Suppressor macrophage treated with lipopolysaccharide for 4 hours (primary cell): ENCODE measurements at regions not wholly inside any gene's neighbourhood (a gene's known extent, or its start where the extent isn't known, plus 50 kb on each side); places are given as distances from the start of the nearest gene placed in this dataset.

Experiments
- DNase-seq: peaks from one replicate; pipeline ENCODE4 v3.0.0-alpha.2; 2020

- no peak for DNase-seq
These were observed 53.8 kb upstream of the ASB18 start for GRCh38 chr2:236317938-236318396.

- no peak for DNase-seq
These were observed 54.2 kb upstream of the ASB18 start for GRCh38 chr2:236318401-236318800.

DNA sequence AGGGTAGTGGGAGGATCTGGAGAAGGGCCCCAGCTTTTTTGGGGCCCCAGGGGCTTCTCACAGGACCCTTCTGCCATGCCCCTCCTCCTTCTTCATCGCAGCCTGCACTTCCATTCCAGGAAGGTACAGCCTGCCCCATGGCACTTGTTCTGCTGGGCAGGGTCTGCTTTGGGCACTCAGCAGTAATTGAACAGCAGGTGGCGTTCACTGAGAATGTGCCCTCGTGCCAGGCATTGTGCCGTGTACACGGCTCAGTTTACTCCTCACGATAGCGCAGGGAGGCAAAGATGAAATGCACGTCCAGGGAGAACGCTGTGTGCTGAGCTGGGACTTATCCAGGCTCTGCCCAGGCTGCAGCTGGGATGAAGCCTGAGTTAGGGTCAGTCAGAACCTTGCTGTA is 54.8 kb upstream of the ASB18 start:
- no peak for DNase-seq

- DNase-seq, result no peak
These were observed 57.2 kb upstream of the ASB18 start for GRCh38 chr2:236321415-236321814.

- DNase-seq, result no peak
These were observed 69.4 kb upstream of the ASB18 start for GRCh38 chr2:236333417-236334121.

GRCh38 chr2:236334122-236334876 is 70.1 kb upstream of the ASB18 start:
- no peak for DNase-seq

GRCh38 chr2:236335696-236336574 is 71.7 kb upstream of the ASB18 start:
- no peak for DNase-seq

DNA sequence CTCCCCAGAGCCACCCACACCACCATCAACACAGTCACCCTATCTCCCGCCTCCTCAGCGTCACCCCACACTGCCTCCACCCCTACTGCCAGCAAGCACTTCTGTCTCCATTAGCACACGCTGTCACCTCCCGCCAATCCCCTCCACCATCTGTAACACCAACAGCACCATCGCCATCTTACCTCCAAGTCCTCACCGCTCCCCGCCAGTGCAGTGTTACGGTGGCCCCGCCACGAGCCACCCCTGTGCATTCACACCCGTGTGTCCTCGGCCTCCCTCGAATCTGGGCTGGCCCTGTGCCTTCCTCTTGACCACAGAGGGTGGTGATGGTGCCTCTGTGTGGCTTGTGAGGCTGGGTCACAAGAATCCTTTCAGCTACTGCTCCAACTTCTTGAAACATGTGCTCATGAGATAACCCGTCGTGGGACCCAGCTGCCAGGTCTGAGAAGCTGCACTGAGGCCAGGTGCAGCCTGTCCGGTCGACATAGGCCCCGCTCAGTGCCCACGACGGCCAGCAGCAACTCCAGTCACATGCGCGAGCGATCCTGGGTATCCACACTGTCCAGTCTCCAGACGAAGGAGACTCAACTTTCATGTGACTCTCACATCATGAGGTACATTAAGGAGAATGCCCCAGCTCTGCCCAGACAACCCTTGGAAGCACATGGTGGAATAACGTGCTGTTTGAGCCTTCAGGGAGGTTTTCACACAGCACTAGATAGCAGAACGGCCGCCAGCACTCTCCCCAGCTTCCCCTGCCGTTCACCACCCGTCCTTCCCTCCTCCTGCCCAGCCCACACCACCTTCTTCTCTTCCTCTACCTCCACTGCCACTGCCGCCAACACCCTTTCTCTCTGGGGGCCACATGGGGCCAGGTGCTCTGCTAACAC is 72.6 kb upstream of the ASB18 start:
- no peak for DNase-seq

- no peak for DNase-seq
These were observed 73.5 kb upstream of the ASB18 start for GRCh38 chr2:236337465-236338325.

DNA sequence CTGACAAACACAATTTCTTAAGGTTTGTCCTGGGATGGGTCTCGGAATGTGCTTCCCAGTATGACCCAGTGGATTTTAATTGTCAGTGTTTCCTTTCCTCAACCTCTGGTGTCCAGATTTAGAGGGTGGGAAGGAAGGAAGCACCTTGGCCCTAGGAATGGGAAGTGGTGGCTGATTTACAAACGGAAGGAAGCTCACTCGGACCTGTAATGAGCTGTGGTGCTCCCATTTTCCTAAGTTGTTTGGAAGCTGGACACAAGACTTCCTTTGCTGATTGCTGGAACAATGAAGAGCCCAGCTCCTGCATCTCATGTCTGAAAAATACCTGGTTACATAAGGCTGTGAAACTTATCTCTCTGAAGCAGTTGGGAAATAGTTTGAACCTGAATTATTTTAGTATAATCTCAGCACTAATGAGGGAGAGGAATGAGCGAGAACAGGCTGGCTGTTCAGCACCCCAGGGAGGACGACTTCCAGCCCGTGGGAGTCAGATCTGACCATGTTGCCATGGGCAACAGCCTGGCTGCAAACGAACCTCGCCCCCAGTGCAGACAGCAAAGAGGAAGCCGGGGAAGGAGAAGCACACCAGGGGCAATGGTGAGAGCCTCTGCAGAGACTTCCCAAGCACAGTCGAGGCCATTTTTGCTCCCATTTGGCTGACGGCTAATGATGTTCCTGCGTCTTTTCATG is 74.4 kb upstream of the ASB18 start:
- DNase-seq, result peak; percentile 48

GRCh38 chr2:236340251-236340650 is 76.0 kb upstream of the ASB18 start:
- no peak for DNase-seq

DNA sequence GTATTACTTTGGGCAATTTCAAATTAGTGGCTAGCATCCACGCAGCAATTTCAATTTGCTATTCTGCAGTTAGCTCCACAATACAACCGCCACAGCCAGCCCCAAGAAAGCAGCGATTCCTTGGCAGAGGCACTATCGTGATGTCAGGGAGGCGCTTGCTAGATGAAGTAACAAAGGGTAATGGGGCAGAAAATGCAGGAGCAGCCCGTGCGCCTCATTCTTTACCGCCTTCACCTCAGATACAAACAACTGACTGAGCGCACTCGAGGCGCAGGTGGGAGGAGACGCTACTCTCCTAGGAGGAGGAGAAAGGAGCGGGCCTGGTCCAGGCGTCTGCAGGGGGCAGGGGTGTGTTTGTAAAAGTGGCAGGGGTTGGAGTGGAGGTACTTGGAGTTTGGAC is 76.9 kb upstream of the ASB18 start:
- DNase-seq, result no peak

- DNase-seq, result no peak
These were observed 77.5 kb upstream of the ASB18 start for GRCh38 chr2:236341721-236342120.

GRCh38 chr2:236342507-236342906 is 78.3 kb upstream of the ASB18 start:
- DNase-seq, result no peak

- no peak for DNase-seq
These were observed 78.7 kb upstream of the ASB18 start for GRCh38 chr2:236342951-236343350.

GRCh38 chr2:236343400-236344161 is 79.4 kb upstream of the ASB18 start:
- DNase-seq, result peak; percentile 73

DNA sequence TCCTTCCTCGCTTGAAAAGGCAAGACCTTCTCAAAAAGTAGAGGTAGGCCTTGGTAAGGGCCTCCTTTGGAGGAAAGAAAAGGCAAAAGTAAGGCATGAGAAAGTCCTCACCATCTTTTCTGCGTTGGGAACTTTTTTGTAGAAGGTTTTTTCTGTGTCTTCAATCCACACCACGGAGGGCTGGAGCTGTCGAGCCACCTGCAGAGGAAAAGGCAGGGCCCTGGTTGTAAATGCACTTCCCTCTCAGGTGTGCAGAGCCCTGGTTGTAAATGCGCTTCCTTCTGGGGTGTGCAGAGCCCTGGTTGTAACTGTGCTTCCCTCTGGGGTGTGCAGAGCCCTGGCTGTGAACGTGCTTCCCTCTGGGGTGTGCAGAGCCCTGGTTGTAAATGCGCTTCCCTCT is 80.2 kb upstream of the ASB18 start:
- DNase-seq, result no peak

DNA sequence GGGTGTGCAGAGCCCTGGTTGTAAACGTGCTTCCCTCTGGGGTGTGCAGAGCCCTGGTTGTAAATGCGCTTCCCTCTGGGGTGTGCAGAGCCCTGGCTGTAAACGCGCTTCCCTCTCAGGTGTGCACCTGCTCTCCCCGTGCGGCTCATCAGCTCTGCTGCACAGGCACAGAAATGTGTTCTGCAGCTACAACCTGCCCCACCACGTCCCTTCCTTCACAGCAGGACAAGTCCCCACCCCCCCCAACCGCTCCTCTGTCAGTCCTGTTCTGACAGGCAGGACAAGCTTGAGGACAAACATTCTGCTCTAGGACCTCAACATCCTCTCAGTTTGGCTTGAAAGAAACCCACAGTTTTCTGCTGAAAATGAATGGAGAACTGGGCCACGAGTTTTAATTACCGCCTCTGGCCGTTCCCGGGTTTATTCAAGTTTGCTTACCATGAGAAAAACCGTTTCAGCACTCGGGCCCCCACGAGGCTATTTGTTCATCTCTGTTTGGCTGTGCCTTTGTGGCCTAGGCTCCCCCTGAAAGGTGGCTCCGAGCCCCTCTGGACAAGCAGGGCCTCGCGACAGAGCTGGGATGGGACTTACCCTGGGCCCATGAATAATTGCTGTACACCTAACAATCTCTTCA is 81.0 kb upstream of the ASB18 start:
- no peak for DNase-seq

DNA sequence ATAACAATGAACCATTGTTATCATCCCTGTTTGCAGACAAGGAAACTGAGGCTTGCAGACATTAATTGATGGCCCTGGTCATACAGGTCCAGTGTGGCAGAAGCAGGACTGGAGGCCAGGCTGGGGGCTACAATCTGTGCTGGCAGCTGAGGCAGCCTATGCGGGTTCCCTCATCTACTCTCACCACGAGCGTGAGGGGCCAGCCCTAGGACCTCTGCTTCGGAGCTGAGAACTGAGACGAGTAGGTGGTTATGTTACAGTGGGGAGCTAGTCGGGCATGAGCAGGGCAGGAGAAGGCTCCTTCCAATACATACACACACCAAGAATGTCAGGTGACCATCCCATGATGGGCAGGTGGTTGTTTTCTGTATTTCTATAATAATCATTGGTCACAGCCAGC is 82.2 kb upstream of the ASB18 start:
- no peak for DNase-seq

DNA sequence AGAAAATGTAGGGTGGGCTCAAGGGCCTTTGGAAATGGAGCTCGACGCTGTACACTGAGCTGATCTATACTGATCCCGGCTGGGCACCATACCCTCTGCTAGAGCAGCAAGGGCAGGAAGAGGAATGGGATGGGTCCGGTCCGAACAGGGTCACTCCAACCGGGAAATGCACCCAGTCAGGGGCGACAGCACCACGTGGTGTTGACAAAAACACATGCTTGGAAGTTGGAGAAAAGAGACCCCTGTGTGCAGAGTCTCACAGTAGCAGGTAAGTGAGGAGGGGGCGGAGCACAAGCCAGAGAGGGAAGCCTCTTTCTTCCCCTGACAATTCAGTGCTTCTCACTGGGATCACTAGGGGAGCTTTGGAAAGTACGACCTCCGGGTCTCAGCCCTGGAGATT is 84.1 kb upstream of the ASB18 start:
- no peak for DNase-seq
